Large intestine (tissue), 3 donors: ENCODE measurements at regions not wholly inside any gene's neighbourhood (a gene's known extent, or its start where the extent isn't known, plus 50 kb on each side); places are given as distances from the start of the nearest gene placed in this dataset.

ENCODE experiments used
- DNase-seq, 2 donors: peaks; one replicate each; pipeline versions ENCODE4 v3.0.0 to v3.0.0-alpha.2; 2013
- H3K27ac ChIP-seq: one replicate; pipeline ENCODE4 v1.5.1; 2013; ENCODE audit warnings: low read length
- H3K27me3 ChIP-seq: 2 replicates; pipeline ENCODE4 v1.6.1; 2013; ENCODE audit warnings: low read length; ENCODE audit not compliant: control insufficient read depth, insufficient read depth
- H3K36me3 ChIP-seq: 2 replicates; pipeline ENCODE4 v1.6.1; 2013; ENCODE audit warnings: low read length; ENCODE audit not compliant: control insufficient read depth, insufficient read depth
- H3K4me1 ChIP-seq: one replicate; pipeline ENCODE4 v1.6.1; 2013; ENCODE audit warnings: low read length; ENCODE audit not compliant: control insufficient read depth, insufficient read depth
- H3K4me3 ChIP-seq: one replicate; pipeline ENCODE4 v1.5.1; 2013; ENCODE audit warnings: low read length
- H3K9me3 ChIP-seq: one replicate; pipeline ENCODE4 v1.6.1; 2013; ENCODE audit warnings: mild to moderate bottlenecking, low read depth, low read length, moderate library complexity; ENCODE audit not compliant: control insufficient read depth
- WGBS: methylation state at CpG from one replicate; pipeline ENCODE4 v1.1.5; 2013; ENCODE audit warnings: low lambda C conversion rate; ENCODE audit not compliant: insufficient coverage; 5-methylcytosine and 5-hydroxymethylcytosine counted together

GRCh38 chr5:143898381-143898780, 86.4 kb downstream of the HMHB1 start:
- Histone ChIP-seq H3K4me3 (no peak overlapping the region), H3K4me1 (peaks cover 8% of the 10 kb centered on the region), H3K9me3 (no peaks in the 10 kb centered on the region), H3K36me3 (no peaks in the 10 kb centered on the region), H3K27me3 (no peaks in the 10 kb centered on the region), H3K27ac (no peak overlapping the region)
- 20% methylated on average over 1 of the region's 1 CpG for WGBS
- no peak for DNase-seq

DNA sequence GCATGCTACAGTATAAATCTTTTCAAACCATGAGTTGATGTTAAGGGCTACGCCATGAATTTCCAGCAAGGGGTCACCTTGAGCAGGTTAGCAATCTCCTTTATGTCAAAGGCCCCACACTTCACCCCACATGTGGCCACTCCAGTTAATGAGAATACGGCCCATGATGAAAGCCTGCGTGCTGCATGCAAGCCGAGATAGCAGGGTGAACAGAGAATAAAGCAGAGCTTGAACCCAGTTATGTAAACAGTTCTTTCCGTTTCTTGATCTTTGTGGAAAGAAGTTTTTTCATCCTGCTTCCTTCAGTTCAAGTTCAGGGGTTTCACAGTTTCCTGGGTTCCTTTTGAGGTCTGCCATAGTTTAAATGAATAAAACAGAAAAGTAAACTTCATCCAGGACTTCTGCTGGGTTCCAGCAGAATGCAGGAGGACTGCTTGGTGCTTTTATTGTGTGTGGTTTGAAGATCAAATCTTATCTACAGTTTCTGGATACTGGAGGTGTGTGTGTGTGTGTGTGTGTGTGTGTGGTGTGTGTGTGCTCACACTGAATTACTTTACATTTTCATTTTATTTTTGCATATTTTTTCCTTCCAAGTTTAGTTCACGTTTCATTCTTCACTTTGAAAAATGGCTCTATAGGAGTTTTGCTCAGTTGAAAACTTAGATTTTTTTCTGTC, 87.1 kb downstream of the HMHB1 start:
- Histone ChIP-seq H3K4me3 (no peak overlapping the region), H3K27me3 (no peaks in the 10 kb centered on the region), H3K36me3 (no peaks in the 10 kb centered on the region), H3K27ac (no peak overlapping the region), H3K9me3 (no peaks in the 10 kb centered on the region), H3K4me1 (peaks cover 8% of the 10 kb centered on the region)
- DNase-seq, result peak in 1 of 2 donors; percentile 28
- 30% methylated on average over 1 of the region's 6 CpGs for WGBS

DNA sequence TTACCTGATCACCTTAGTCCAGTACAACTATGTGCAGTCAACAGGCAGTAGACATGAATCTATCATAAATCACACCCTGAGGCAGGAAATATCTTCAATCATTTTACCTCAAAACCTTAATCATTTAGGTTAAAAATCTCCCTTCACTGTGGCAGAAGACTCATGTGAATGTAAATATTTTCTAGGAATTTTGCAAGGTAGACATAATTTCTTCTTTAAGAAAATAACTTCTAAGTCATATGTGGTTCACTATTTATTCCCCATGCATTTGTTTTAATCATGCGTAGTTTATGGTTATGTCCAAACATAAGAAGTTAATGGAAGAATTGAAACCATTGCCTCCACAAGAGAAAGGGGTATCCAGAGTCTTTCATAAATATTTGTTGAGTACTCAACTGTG, 97.0 kb downstream of the HMHB1 start:
- Histone ChIP-seq H3K36me3 (no peaks in the 10 kb centered on the region), H3K27me3 (no peaks in the 10 kb centered on the region), H3K4me3 (no peak overlapping the region), H3K9me3 (no peaks in the 10 kb centered on the region), H3K4me1 (no peaks in the 10 kb centered on the region), H3K27ac (no peak overlapping the region)
- DNase-seq, result no peak
- WGBS, result no CpG with 5 or more reads among the region's 1 CpG

GRCh38 chr5:143913008-143913752, 101.2 kb downstream of the HMHB1 start:
- Histone ChIP-seq H3K36me3 (no peaks in the 10 kb centered on the region), H3K27ac (no peak overlapping the region), H3K27me3 (no peaks in the 10 kb centered on the region), H3K4me3 (no peak overlapping the region), H3K4me1 (no peaks in the 10 kb centered on the region), H3K9me3 (no peaks in the 10 kb centered on the region)
- WGBS, result no CpG with 5 or more reads among the region's 1 CpG
- DNase-seq, result no peak

GRCh38 chr5:143914756-143915155, 102.8 kb downstream of the HMHB1 start:
- Histone ChIP-seq H3K27me3 (no peaks in the 10 kb centered on the region), H3K4me1 (no peaks in the 10 kb centered on the region), H3K9me3 (no peaks in the 10 kb centered on the region), H3K4me3 (no peak overlapping the region), H3K27ac (no peak overlapping the region), H3K36me3 (no peaks in the 10 kb centered on the region)
- DNase-seq, result no peak
- 100% methylated on average over 1 of the region's 1 CpG for WGBS

DNA sequence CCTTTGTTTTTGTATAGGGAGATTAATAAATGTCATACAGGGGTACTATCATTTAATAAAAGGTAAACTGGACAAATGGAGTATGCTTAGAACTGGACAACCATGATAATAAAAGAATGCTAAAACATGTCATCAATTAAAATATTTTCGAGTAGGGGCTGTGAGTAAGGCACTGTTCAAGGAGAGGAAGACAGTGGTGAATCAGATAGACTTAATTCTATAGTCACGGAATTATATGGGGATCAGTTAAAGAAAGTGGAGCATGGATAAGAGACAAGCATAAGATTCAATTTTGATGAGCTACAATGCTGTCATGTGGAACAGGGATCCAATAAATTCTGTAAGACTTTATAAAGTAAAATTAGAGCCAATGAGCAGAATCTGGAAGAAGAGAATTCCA, 104.5 kb downstream of the HMHB1 start:
- Histone ChIP-seq H3K36me3 (no peaks in the 10 kb centered on the region), H3K4me1 (no peaks in the 10 kb centered on the region), H3K27ac (no peak overlapping the region), H3K4me3 (no peak overlapping the region), H3K9me3 (no peaks in the 10 kb centered on the region), H3K27me3 (no peaks in the 10 kb centered on the region)
- no peak for DNase-seq
- WGBS, result 100% methylated on average over 2 of the region's 2 CpGs

- H3K4me1 ChIP-seq, result no peaks in the 10 kb centered on the region
- H3K36me3 ChIP-seq, result no peaks in the 10 kb centered on the region
- H3K4me3 ChIP-seq, result no peak overlapping the region
- H3K9me3 ChIP-seq, result no peaks in the 10 kb centered on the region
- no peaks in the 10 kb centered on the region for H3K27me3 ChIP-seq
- DNase-seq, result no peak
- WGBS, result 100% methylated on average over 1 of the region's 1 CpG
- H3K27ac ChIP-seq, result no peak overlapping the region
These were observed 107.0 kb downstream of the HMHB1 start for GRCh38 chr5:143918961-143919360.

GRCh38 chr5:143920772-143921171, 108.8 kb downstream of the HMHB1 start:
- Histone ChIP-seq H3K9me3 (no peaks in the 10 kb centered on the region), H3K4me3 (no peak overlapping the region), H3K36me3 (no peaks in the 10 kb centered on the region), H3K27me3 (no peaks in the 10 kb centered on the region), H3K27ac (no peak overlapping the region), H3K4me1 (no peaks in the 10 kb centered on the region)
- no CpG with 5 or more reads among the region's 1 CpG for WGBS
- DNase-seq, result no peak

GRCh38 chr5:143921525-143922311, 109.8 kb downstream of the HMHB1 start:
- Histone ChIP-seq H3K4me3 (no peak overlapping the region), H3K27ac (no peak overlapping the region), H3K36me3 (no peaks in the 10 kb centered on the region), H3K9me3 (no peaks in the 10 kb centered on the region), H3K4me1 (no peaks in the 10 kb centered on the region), H3K27me3 (no peaks in the 10 kb centered on the region)
- DNase-seq, result no peak
- no CpG with 5 or more reads among the region's 1 CpG for WGBS

DNA sequence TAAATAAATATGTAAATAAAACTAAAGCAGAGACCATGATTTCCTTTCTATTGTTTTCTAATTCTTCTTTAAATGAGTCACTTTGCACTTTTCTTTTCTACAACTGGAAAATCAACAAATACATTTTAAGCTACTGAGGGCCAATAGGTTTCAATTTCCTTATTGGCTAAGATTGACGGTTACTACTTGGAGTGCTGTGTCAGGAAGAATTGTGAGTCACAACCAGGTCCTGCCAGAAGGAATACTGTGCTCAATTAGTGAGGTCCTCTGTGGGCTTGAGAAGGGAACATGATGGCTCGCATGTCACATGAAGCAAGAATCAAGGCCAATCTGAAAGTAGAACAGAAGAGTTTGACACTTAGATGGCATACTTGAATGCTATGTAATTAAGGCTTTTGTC, 110.8 kb downstream of the HMHB1 start:
- no CpG with 5 or more reads among the region's 2 CpGs for WGBS
- H3K36me3 ChIP-seq, result no peaks in the 10 kb centered on the region
- no peaks in the 10 kb centered on the region for H3K4me1 ChIP-seq
- H3K9me3 ChIP-seq, result no peaks in the 10 kb centered on the region
- H3K4me3 ChIP-seq, result no peak overlapping the region
- no peaks in the 10 kb centered on the region for H3K27me3 ChIP-seq
- no peak overlapping the region for H3K27ac ChIP-seq
- DNase-seq, result no peak
